HG03060 (cell line): ENCODE measurements at regions not wholly inside any gene's neighbourhood (a gene's known extent, or its start where the extent isn't known, plus 50 kb on each side); places are given as distances from the start of the nearest gene placed in this dataset.
"Not testable (repeated sequence)": the region's sequence is repeated elsewhere in the genome, so short reads cannot be mapped to it uniquely, and the experiment has no call there.

Experiments used
- ATAC-seq: cut with Tn5 transposase; IDR thresholded peaks from one replicate; pipeline ENCODE4 v1.9.1; 2021; ENCODE audit warnings: low read depth, moderate number of reproducible peaks; ENCODE audit not compliant: unreplicated experiment

DNA sequence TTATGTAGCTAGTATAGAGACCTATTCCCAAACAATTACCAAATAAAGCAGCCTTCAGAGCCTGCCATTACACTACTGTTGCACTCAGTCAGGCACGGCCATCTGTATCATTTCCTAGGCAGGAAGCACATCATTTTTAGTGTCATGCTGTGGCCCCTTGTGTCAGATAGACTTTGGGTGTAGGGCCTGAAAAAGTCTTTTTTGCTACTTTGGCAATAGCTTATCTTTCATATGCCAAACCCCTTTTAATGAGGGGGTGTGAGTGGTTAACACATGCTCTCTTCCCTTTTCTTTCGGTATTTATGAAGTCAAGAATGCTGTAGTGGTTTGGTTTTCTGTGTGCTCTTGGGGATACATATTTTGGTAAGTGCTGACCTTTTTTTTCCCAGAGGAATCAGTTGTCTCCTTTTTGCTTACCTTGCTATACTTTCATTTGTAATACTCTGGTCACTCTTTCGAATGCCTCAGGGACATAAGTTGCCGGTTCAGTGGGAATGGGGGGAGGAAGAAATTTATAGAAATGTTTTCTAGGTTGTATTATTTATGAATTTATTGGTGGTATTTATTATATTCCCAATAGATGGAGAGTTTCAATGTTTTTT is 209.8 kb downstream of the CSNK1G3 start:
- no peak for ATAC-seq

- no peak for ATAC-seq
These were observed 209.0 kb downstream of the CSNK1G3 start for GRCh38 chr5:123720955-123721354.

DNA sequence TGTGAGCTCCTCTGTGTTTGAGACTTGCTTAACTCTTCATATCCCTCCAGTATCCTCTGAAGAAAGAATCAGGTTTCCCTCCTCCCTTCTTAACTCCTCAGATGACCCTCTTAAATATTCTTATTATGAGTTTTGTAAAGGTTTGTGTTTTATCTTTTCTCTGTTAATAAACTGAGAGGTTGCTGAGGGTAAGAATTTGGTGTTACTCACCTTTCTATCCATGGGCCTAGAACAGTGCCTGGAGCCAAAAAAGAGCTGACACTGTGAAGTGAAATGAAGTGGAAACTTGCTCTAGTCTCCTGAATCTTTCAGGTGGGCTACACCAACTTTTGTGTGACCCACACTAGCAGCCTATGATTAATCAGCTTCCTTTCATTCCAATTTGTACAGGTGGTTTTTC is 208.4 kb downstream of the CSNK1G3 start:
- ATAC-seq = no peak

- no peak for ATAC-seq
These were observed 207.0 kb downstream of the CSNK1G3 start for GRCh38 chr5:123719004-123719403.

GRCh38 chr5:123718238-123718637 is 206.3 kb downstream of the CSNK1G3 start:
- ATAC-seq = no peak

DNA sequence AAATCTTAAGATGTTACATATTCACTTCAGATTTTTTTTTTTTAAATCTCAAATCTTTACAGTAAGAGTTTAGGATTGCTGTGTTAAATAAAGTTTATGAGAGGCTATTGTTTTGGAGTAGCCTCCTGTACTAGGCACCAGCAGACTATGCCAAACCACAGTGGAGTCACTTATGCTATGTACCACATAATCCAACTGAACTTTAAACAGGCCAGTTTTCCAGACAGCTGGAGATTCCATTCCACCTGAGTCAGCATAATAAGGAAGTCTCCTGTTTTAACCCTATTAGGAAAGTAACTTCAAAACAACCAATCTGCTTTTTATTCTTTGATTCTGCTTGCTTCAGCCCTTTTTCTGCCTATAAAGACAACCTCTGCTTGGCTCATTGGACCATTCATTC is 205.2 kb downstream of the CSNK1G3 start:
- ATAC-seq = no peak

- no peak for ATAC-seq
These were observed 198.1 kb downstream of the CSNK1G3 start for GRCh38 chr5:123710031-123710430.

DNA sequence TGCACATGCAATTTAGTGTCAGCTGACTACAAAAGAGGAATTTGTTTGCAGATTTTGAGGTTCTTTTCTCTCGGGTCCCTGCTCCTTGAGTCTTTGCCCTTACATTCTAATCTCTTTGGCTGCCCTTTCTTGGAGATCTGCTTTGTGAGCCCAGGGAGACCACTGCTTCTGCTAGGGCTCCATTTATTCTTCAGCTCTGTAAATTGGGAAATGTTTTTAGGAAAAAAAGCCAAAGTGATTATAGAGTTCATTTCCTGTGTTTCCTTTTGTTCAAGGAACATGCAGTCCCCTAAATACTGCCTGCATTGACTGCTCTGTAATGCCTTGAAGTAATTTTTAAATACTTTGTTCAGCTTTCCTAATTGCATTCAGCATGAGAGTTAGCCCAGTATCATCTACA is 197.4 kb downstream of the CSNK1G3 start:
- ATAC-seq = no peak

- ATAC-seq = no peak
These were observed 196.3 kb downstream of the CSNK1G3 start for GRCh38 chr5:123708074-123708806.

DNA sequence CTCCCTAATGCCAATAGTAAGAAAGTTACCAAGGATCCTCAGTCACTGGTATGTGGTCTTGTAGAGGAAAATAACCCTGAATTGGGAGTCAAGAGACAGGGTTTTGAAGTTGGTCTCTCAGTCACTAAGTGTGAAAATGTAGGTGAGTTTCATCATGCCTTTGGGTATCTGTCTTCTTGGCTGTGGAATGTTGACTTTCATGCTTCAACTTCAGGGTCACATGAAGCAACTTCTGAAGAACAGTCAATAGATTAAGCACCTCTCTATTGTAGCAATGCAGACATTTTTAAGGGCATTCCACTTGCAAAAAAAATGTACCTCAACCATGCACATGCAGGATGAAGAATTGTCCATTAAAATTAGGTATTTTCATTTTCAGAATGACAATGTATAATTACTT is 194.6 kb downstream of the CSNK1G3 start:
- ATAC-seq = no peak

DNA sequence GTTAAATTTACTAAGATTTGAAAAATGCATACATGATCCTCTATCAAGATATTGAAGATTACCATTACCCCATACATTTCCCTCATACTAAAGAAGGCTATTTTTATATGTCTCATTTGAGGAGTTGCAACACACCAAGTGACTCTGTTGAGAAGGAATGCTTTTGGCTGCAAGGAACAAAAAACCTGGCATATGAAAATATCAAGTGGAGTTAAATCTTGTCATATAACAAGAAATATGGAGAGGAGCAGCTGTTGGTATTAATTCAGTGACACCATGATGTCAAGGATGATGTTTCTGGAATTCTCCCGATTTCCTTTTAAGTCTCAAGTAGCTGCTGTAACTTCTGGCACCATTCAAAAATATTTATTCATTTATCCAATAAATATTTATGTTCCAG is 193.8 kb downstream of the CSNK1G3 start:
- no peak for ATAC-seq

GRCh38 chr5:123701511-123702200 is 189.7 kb downstream of the CSNK1G3 start:
- no peak for ATAC-seq

DNA sequence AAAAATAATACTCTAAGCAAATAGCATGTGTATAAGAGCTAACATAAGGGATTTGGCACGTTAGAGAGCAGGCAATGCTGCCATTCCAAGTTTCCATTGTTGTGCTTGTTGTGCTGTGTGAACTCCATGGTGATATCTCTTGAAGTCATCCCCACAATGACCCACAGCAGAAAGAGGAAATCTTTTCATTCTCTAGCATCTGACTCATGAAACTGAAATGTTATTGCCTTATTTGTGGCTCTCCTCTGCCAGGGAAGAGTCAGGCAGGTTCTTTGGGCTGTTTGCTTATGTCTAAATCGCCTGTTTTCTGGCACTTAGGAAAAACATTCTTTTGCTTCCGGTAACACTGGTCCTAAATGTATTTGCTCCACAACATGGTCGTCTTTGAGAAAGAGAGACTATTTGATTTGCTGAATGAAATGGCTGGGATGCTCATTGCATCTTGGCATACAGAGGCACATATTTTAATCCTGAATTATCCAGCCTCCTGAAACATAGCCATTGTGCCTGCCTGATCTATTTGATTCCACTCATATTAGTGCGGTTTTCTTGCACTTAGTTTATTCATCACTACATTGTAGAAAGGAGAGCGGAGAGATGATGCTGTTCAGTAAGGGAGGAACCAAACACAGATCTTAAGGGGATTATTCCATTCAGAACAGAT is 188.8 kb downstream of the CSNK1G3 start:
- ATAC-seq = no peak

- ATAC-seq = no peak
These were observed 187.6 kb downstream of the CSNK1G3 start for GRCh38 chr5:123699571-123699970.

- not testable (repeated sequence) for ATAC-seq
These were observed 187.0 kb downstream of the CSNK1G3 start for GRCh38 chr5:123698937-123699336.

DNA sequence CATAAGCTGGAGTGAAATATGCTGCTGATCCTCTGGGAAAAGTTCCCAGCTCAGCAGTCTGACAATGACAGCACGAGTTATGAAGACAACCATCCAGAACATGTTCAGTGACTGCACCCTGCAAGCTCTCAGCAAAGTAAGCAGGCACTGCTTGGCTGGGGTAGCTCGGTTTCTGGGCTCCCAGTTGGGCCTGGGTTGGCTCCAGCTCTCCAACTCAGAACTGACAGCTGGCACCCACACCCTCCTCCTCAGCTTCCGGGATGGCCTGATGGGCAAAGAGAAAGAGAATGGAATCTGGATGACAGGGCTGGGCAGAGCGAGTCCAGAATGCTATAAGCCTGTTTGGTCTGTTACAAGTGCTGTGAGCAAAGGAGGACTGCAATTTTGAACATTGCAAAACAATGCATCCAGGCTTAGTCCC is 185.0 kb downstream of the CSNK1G3 start:
- no peak for ATAC-seq

DNA sequence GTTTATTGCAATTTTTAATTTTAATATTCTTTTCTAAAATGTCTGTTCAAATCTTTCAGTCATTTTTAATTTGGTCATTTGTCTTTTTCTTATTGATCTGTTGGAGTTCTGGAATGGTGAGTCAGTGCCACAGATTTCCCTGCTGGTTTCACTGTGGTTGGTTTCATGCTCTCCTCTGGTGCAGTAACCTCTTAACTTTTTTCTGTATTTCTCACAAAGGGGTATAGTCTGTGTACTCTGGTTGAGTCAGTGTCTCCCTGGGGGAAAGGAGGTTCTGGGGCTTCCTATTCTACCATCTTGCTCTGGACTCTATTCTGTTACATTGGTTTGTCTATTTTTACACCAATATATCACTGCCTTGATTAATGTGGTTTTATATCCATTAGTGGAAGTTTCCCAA is 178.8 kb downstream of the CSNK1G3 start:
- ATAC-seq = no peak

- ATAC-seq = no peak
These were observed 169.1 kb downstream of the CSNK1G3 start for GRCh38 chr5:123681061-123681460.

DNA sequence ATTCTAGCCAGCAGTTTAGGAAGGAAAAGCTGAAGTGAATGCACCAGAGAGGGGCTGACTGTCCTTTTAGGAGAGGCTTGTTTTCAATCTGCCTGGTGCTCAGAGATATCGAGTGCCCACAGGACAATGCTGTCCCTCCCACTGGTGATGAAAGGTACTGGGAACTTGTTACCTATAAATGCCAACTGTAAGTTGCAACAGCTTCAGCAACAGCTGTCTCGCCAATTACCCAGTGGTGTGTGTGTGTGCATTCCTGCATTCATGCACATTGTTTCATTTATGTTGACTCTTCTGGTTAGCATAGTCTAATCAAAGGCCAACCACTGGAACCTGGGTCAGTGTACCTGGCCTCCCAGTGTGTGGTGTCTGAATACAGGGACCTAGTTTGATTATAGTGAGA is 161.1 kb downstream of the CSNK1G3 start:
- no peak for ATAC-seq

- no peak for ATAC-seq
These were observed 159.9 kb downstream of the CSNK1G3 start for GRCh38 chr5:123671711-123672456.

DNA sequence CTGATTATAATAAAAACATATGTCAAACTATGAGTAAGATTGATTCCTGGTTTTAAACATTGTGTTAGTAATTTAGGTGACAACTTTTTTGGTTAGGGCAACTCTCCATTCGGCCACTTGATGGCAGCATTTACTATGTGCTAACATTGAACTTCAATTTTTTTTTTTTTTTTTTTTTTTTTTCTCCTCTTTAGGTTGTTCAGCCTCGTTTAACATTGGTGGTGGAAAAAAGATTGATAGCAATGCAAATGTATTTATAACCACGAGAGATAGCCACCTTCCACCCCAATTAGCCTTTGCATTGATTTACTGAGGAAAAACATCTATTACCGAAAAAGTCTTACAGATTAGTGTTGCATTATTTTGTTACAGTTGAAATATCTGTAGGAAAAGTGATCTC is 159.1 kb downstream of the CSNK1G3 start:
- ATAC-seq = no peak
